Breast epithelium (tissue), 3 donors: ENCODE measurements at regions not wholly inside any gene's neighbourhood (a gene's known extent, or its start where the extent isn't known, plus 50 kb on each side); places are given as distances from the start of the nearest gene placed in this dataset.

Source experiments
- CTCF ChIP-seq, 3 donors: fragments of 450-650 bp; IDR thresholded peaks; one replicate each; pipeline ENCODE4 v1.5.1; 2016 to 2017; ENCODE audit warnings: antibody characterized with exemption in 3 of 3, mild to moderate bottlenecking in 3 of 3, moderate library complexity in 3 of 3
- POLR2A ChIP-seq: fragments of 450-650 bp; IDR thresholded peaks from one replicate; pipeline ENCODE4 v1.6.1; 2016; ENCODE audit warnings: antibody characterized with exemption, mild to moderate bottlenecking, moderate library complexity
- POLR2AphosphoS5 ChIP-seq, 3 donors: sonication (generic); formaldehyde crosslinking; IDR thresholded peaks; one replicate each; pipeline ENCODE4 v1.6.1; 2017; ENCODE audit warnings: antibody characterized with exemption in 3 of 3

GRCh38 chr13:87614276-87614675, 56.9 kb upstream of the SLITRK5 start:
- TF ChIP-seq CTCF (IDR thresholded peaks at IDR 0.05) (no peak), POLR2AphosphoS5 (IDR thresholded peaks at IDR 0.05) (no peak), POLR2A (no peak)
